Upper lobe of left lung (tissue), 6 donors: ENCODE measurements at regions not wholly inside any gene's neighbourhood (a gene's known extent, or its start where the extent isn't known, plus 50 kb on each side); places are given as distances from the start of the nearest gene placed in this dataset.

ENCODE experiments used
- ATAC-seq, 2 donors: fragments of 200-7000 bp; cut with Tn5 transposase; one replicate each; pipeline ENCODE4 v1.9.1; 2022; ENCODE audit warnings: mild to moderate bottlenecking in 2 of 2, moderate library complexity in 2 of 2; ENCODE audit not compliant: low FRiP score in 2 of 2
- DNase-seq, 2 donors: peaks; one replicate each; pipeline ENCODE4 v3.0.0-alpha.2; 2019 to 2020
- H3K27ac ChIP-seq, 4 donors: fragments of 200-600 bp; sonication (generic); one replicate each; pipeline ENCODE4 v1.5.1; 2016 to 2019
- H3K27me3 ChIP-seq, 4 donors: fragments of 200-600 bp; sonication (generic); one replicate each; pipeline ENCODE4 v1.5.1; 2017 to 2019
- H3K36me3 ChIP-seq, 4 donors: fragments of 200-600 bp; sonication (generic); one replicate each; pipeline ENCODE4 v1.5.1; 2016 to 2019
- H3K4me1 ChIP-seq, 4 donors: fragments of 200-600 bp; sonication (generic); one replicate each; pipeline ENCODE4 v1.5.1; 2018 to 2019
- H3K4me3 ChIP-seq, 4 donors: fragments of 200-600 bp; sonication (generic); one replicate each; pipeline ENCODE4 v1.5.1; 2017 to 2019; ENCODE audit warnings: mild to moderate bottlenecking in 2 of 4, moderate library complexity in 1 of 4
- H3K9me3 ChIP-seq, 4 donors: fragments of 200-600 bp; sonication (generic); one replicate each; pipeline ENCODE4 v1.5.1; 2018 to 2019
- CTCF ChIP-seq, 6 experiments: fragments of 450-650 bp in 4 of 6; fragments of 200-600 bp in 2 of 6; sonication (generic) in 2 of 6; IDR thresholded peaks; one replicate each; pipeline ENCODE4 v1.5.1; 2016 to 2019; ENCODE audit warnings: antibody characterized with exemption in 6 of 6
- EP300 ChIP-seq, 4 donors: sonication (generic); formaldehyde crosslinking; IDR thresholded peaks; one replicate each; pipeline ENCODE4 v1.5.1; 2017; ENCODE audit warnings: antibody characterized with exemption in 4 of 4, control low read depth in 2 of 4
- POLR2A ChIP-seq, 4 donors: fragments of 450-650 bp; IDR thresholded peaks; one replicate each; pipeline ENCODE4 v1.5.1; 2016 to 2017; ENCODE audit warnings: antibody characterized with exemption in 4 of 4, mild to moderate bottlenecking in 2 of 4
- POLR2AphosphoS5 ChIP-seq, 2 donors: sonication (generic); formaldehyde crosslinking; IDR thresholded peaks; one replicate each; pipeline ENCODE4 v1.5.1; 2017; ENCODE audit warnings: antibody characterized with exemption in 2 of 2
- WGBS, 2 donors: methylation state at CpG; one replicate each; pipeline ENCODE4 v1.1.5; 2017 to 2018; 5-methylcytosine and 5-hydroxymethylcytosine counted together
- donor health status: DM: no; HTN: no; CAD: no; lungs with moderate emphysema.
- donor health status: DM: no; HTN: yes; CAD: no; lungs with severe emphysema.

DNA sequence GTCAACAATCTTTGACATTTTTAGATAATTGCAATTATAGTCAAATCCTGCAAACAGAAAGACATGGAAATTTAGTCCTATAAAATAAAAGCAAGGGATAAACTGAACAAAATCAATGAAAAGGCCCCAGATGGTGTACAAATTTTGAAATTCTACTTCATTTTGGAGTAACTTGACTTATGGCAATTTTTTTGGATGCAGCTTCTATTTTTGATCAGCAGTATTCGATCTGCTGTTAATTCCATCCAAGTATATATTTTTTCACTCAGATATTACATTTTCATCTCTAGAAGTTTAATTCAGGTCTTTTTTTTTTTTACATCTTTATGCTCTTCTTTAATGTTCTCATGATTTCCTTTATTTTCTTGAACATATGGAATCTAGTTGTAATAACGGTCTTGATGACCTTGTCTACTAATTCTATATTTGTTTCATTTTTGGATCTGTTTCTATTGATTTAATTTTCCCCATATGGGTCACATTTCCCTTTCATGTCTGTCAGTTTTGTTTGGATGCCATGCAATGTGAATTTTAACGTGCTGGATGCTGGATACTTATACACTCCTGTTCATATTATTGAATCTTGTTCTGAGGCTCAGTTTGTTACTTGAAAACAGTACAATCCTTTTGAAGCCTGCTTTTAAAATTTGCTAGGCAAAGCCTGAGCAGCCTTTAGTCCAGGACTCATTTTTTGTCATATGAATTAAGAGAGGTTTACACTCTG is 164.3 kb upstream of the FAM3C start:
- ATAC-seq (no peak), DNase-seq (no peak)
- Histone ChIP-seq H3K36me3 (no peaks in the 10 kb centered on the region), H3K27ac (no peak overlapping the region), H3K9me3 (no peaks in the 10 kb centered on the region), H3K4me1 (no peaks in the 10 kb centered on the region), H3K27me3 (no peaks in the 10 kb centered on the region), H3K4me3 (no peak overlapping the region)
- 85 to 93% methylated on average over 3 of the region's 3 CpGs for WGBS, 2 donors
- TF ChIP-seq POLR2A (IDR thresholded peaks at IDR 0.05) = no peak
- TF ChIP-seq CTCF (IDR thresholded peaks at IDR 0.05) = no peak
- no peak for TF ChIP-seq EP300 (IDR thresholded peaks at IDR 0.05)
- no peak for TF ChIP-seq POLR2AphosphoS5 (IDR thresholded peaks at IDR 0.05)

- 60 to 66% methylated on average over 2 of the region's 2 CpGs for WGBS, 2 donors
- no peak overlapping the region for H3K4me3 ChIP-seq
- H3K27me3 ChIP-seq = no peaks in the 10 kb centered on the region
- TF ChIP-seq CTCF (IDR thresholded peaks at IDR 0.05) (no peak), EP300 (IDR thresholded peaks at IDR 0.05) (no peak), POLR2A (IDR thresholded peaks at IDR 0.05) (no peak), POLR2AphosphoS5 (IDR thresholded peaks at IDR 0.05) (no peak)
- H3K9me3 ChIP-seq = no peaks in the 10 kb centered on the region
- ATAC-seq = no peak
- H3K36me3 ChIP-seq = no peaks in the 10 kb centered on the region
- no peaks in the 10 kb centered on the region for H3K4me1 ChIP-seq
- H3K27ac ChIP-seq = no peak overlapping the region
- DNase-seq = no peak
These were observed 162.2 kb upstream of the FAM3C start for GRCh38 chr7:121558288-121558687.

DNA sequence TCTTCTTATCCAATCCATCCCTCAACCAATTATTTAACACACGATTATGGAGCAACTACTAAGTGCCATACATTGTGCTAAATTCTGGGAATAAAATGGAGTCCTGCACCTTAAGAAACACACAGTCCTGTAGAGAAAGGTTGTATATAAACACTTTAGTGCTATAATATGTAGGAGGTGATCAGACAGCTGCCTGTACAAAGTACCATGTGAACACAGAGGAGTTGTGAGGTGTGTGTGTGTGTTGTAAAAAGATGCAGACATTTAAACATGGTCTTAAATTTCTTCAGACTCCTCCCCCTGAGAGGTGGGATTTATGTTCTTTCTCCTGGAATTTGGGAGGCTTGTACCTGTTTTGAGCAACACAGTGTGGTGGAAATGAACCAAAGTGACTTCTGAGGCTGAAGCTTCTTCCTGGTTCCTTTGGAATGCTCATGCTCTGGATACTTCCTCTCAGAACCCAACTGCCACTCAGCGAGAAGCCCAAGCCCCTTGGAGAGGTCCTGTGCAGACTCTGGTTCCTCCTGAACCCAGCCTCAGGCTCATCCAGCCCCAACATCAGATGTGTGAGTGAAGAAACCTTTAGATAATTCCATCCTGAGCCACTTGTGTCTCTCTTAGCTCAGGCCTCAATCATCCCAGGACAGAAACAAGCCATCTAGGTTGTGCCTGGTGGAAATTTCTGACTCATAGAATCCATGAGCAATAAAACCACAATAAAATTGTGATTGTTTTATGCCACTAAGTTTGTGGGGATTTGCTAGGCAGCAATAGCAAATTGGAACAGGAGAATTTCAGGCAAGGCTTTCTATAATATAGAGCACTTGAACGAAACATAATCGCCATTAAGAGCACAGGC is 161.2 kb upstream of the FAM3C start:
- Histone ChIP-seq H3K4me3 (no peak overlapping the region), H3K27ac (no peak overlapping the region), H3K4me1 (no peaks in the 10 kb centered on the region), H3K27me3 (no peaks in the 10 kb centered on the region), H3K9me3 (no peaks in the 10 kb centered on the region), H3K36me3 (no peaks in the 10 kb centered on the region)
- DNase-seq = no peak
- WGBS, 2 donors = 85 to 92% methylated on average over 4 of the region's 4 CpGs
- ATAC-seq = no peak
- no peak for TF ChIP-seq POLR2A (IDR thresholded peaks at IDR 0.05)
- TF ChIP-seq CTCF (IDR thresholded peaks at IDR 0.05) = no peak
- TF ChIP-seq EP300 (IDR thresholded peaks at IDR 0.05) = no peak
- no peak for TF ChIP-seq POLR2AphosphoS5 (IDR thresholded peaks at IDR 0.05)

DNA sequence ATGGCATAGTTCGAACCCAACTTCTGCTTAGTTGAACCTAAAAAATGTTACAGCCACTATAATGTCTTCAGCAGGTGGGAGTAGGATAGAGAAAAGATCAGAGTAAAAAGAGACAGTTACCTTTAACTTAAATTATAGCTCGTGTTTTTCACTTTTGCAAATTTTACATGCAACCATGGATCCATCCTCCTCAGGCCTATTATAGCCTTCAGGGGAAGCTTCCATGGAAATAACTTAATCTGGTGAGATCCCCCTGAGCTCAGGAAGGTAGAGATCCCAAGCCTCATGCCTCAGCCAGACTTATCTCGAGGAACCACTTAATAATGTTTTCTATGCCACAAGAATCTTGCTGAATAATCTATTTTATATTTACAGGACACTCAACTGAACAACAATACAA is 159.4 kb upstream of the FAM3C start:
- no peaks in the 10 kb centered on the region for H3K4me1 ChIP-seq
- no peak for TF ChIP-seq POLR2AphosphoS5 (IDR thresholded peaks at IDR 0.05)
- no peak for TF ChIP-seq POLR2A (IDR thresholded peaks at IDR 0.05)
- no peak for TF ChIP-seq EP300 (IDR thresholded peaks at IDR 0.05)
- TF ChIP-seq CTCF (IDR thresholded peaks at IDR 0.05) = no peak
- 74 to 81% methylated on average over 3 of the region's 3 CpGs for WGBS, 2 donors
- no peak overlapping the region for H3K27ac ChIP-seq
- no peaks in the 10 kb centered on the region for H3K36me3 ChIP-seq
- ATAC-seq = no peak
- no peaks in the 10 kb centered on the region for H3K27me3 ChIP-seq
- no peak overlapping the region for H3K4me3 ChIP-seq
- DNase-seq = no peak
- no peaks in the 10 kb centered on the region for H3K9me3 ChIP-seq
